ENCODE measurements at regions not wholly inside any gene's neighbourhood (a gene's known extent, or its start where the extent isn't known, plus 50 kb on each side); places are given as distances from the start of the nearest gene placed in this dataset.

GRCh38 chr13:64538711-64539110 lies 2691.4 kb downstream of the PCDH9 start:
- TF ChIP-seq NFIC (IDR thresholded peaks at IDR 0.05) (no peak), MAX (IDR thresholded peaks at IDR 0.05) (no peak), EGR1 (IDR thresholded peaks at IDR 0.05) (no peak), ZBTB7A (IDR thresholded peaks at IDR 0.05; ENCODE audit: low read depth) (no peak), REST (IDR thresholded peaks at IDR 0.05; ENCODE audit: low read depth) (no peak), RAD21 (IDR thresholded peaks at IDR 0.05; ENCODE audit: low read depth) (no peak), USF1 (IDR thresholded peaks at IDR 0.05) (no peak), CEBPB (IDR thresholded peaks at IDR 0.05) (no peak), FOXM1 (IDR thresholded peaks at IDR 0.05; ENCODE audit: borderline replicate concordance, low read depth) (no peak), EP300 (IDR thresholded peaks at IDR 0.05; ENCODE audit: borderline replicate concordance) (no peak)
